ENCODE measurements at regions not wholly inside any gene's neighbourhood (a gene's known extent, or its start where the extent isn't known, plus 50 kb on each side); places are given as distances from the start of the nearest gene placed in this dataset.
"Not testable (repeated sequence)": the region's sequence is repeated elsewhere in the genome, so short reads cannot be mapped to it uniquely, and the experiment has no call there.

- DNase-seq, result no peak
These were observed 69.3 kb downstream of the SHANK2 start for GRCh38 chr11:71182791-71183677.

- DNase-seq, result no peak
These were observed 70.8 kb downstream of the SHANK2 start for GRCh38 chr11:71181566-71181965.

- no peak for DNase-seq
These were observed 71.5 kb downstream of the SHANK2 start for GRCh38 chr11:71180694-71181470.

- DNase-seq, result no peak
These were observed 72.3 kb downstream of the SHANK2 start for GRCh38 chr11:71179877-71180605.

GRCh38 chr11:71178076-71178475 is 74.3 kb downstream of the SHANK2 start:
- DNase-seq, result no peak

GRCh38 chr11:71176812-71177211 is 75.6 kb downstream of the SHANK2 start:
- DNase-seq, result no peak

- DNase-seq, result no peak
These were observed 78.7 kb downstream of the SHANK2 start for GRCh38 chr11:71173709-71174108.

- DNase-seq, result no peak
These were observed 79.7 kb downstream of the SHANK2 start for GRCh38 chr11:71172680-71173079.

- no peak for DNase-seq
These were observed 80.8 kb downstream of the SHANK2 start for GRCh38 chr11:71171576-71171975.

- DNase-seq, result no peak
These were observed 81.6 kb downstream of the SHANK2 start for GRCh38 chr11:71170624-71171423.

- no peak for DNase-seq
These were observed 83.1 kb downstream of the SHANK2 start for GRCh38 chr11:71169313-71169712.

GRCh38 chr11:71167814-71168213 is 84.6 kb downstream of the SHANK2 start:
- not testable (repeated sequence) for DNase-seq

- no peak for DNase-seq
These were observed 86.6 kb downstream of the SHANK2 start for GRCh38 chr11:71165771-71166170.

GRCh38 chr11:71164621-71165020 is 87.8 kb downstream of the SHANK2 start:
- no peak for DNase-seq

GRCh38 chr11:71164186-71164585 is 88.2 kb downstream of the SHANK2 start:
- DNase-seq, result no peak

- no peak for DNase-seq
These were observed 89.0 kb downstream of the SHANK2 start for GRCh38 chr11:71163371-71163770.

- no peak for DNase-seq
These were observed 93.4 kb downstream of the SHANK2 start for GRCh38 chr11:71158936-71159335.

GRCh38 chr11:71157676-71158075 is 94.7 kb downstream of the SHANK2 start:
- DNase-seq, result not testable (repeated sequence)

- no peak for DNase-seq
These were observed 96.1 kb downstream of the SHANK2 start for GRCh38 chr11:71156301-71156700.

GRCh38 chr11:71155846-71156245 is 96.5 kb downstream of the SHANK2 start:
- no peak for DNase-seq

GRCh38 chr11:71154261-71154805 is 98.0 kb downstream of the SHANK2 start:
- DNase-seq, result no peak

Measured in nucleus accumbens (tissue), 56 donors.